Liver (tissue), 3 donors: ENCODE measurements at regions not wholly inside any gene's neighbourhood (a gene's known extent, or its start where the extent isn't known, plus 50 kb on each side); places are given as distances from the start of the nearest gene placed in this dataset.

Source experiments
- ATF3 ChIP-seq: IDR thresholded peaks from 2 replicates; pipeline ENCODE4 v1.6.1; 2016; ENCODE audit warnings: antibody characterized with exemption
- CTCF ChIP-seq: fragments of 150-350 bp; IDR thresholded peaks from 2 replicates; pipeline ENCODE4 v1.5.1; 2017; ENCODE audit warnings: improper control_type of control experiment, low read depth, low read length; ENCODE audit not compliant: missing input control
- MAX ChIP-seq: IDR thresholded peaks from 2 replicates; pipeline ENCODE4 v1.6.1; 2016; ENCODE audit warnings: antibody characterized with exemption
- RAD21 ChIP-seq, 2 donors: IDR thresholded peaks; 2 replicates each; pipeline ENCODE4 v1.6.1; 2016; ENCODE audit warnings: antibody characterized with exemption in 2 of 2, mild to moderate bottlenecking in 2 of 2
- REST ChIP-seq: IDR thresholded peaks from 2 replicates; pipeline ENCODE4 v1.6.1; 2016; ENCODE audit warnings: antibody characterized with exemption, mild to moderate bottlenecking
- TAF1 ChIP-seq: conservative IDR thresholded peaks from 2 replicates; pipeline ENCODE4 v1.6.1; 2016; ENCODE audit warnings: antibody characterized with exemption, mild to moderate bottlenecking
- YY1 ChIP-seq: IDR thresholded peaks from 2 replicates; pipeline ENCODE4 v1.6.1; 2016; ENCODE audit warnings: antibody characterized with exemption, mild to moderate bottlenecking
- ZBTB33 ChIP-seq: IDR thresholded peaks from 2 replicates; pipeline ENCODE4 v1.6.1; 2016; ENCODE audit warnings: antibody characterized with exemption
- donor health status: healthy.
- donor health status: healthy.

- TF ChIP-seq CTCF = no peak
- no peak for TF ChIP-seq TAF1
- TF ChIP-seq ZBTB33 = no peak
- no peak for TF ChIP-seq MAX
- TF ChIP-seq RAD21 (IDR thresholded peaks at IDR 0.05) = no peak
- TF ChIP-seq REST = no peak
- no peak for TF ChIP-seq ATF3
- no peak for TF ChIP-seq YY1
Measured at GRCh38 chr10:55283031-55283430, 482.0 kb upstream of the PCDH15 start.
